Lower leg skin (tissue), 4 donors: ENCODE measurements at regions not wholly inside any gene's neighbourhood (a gene's known extent, or its start where the extent isn't known, plus 50 kb on each side); places are given as distances from the start of the nearest gene placed in this dataset.

ENCODE experiments used
- DNase-seq, 2 donors: peaks; one replicate each; pipeline ENCODE4 v3.0.0-alpha.2; 2019; ENCODE audit warnings: low spot score in 2 of 2
- H3K4me3 ChIP-seq: fragments of 200-600 bp; sonication (generic); 2 replicates; pipeline ENCODE4 v1.5.1; 2017; ENCODE audit warnings: mild to moderate bottlenecking, low read depth; ENCODE audit not compliant: poor library complexity, severe bottlenecking
- CTCF ChIP-seq, 3 donors: fragments of 450-650 bp; IDR thresholded peaks; one replicate each; pipeline ENCODE4 v1.5.1; 2016; ENCODE audit warnings: antibody characterized with exemption in 3 of 3, mild to moderate bottlenecking in 3 of 3, moderate library complexity in 2 of 3
- POLR2A ChIP-seq, 2 donors: fragments of 450-650 bp; IDR thresholded peaks; one replicate each; pipeline ENCODE4 v1.6.1; 2016 to 2017; ENCODE audit warnings: antibody characterized with exemption in 2 of 2, mild to moderate bottlenecking in 1 of 2, moderate library complexity in 1 of 2
- WGBS, 2 donors: methylation state at CpG; one replicate each; pipeline ENCODE4 v1.1.5; 2018; 5-methylcytosine and 5-hydroxymethylcytosine counted together
- intact Hi-C: fragments of 100-400 bp; cut with DNase I; formaldehyde crosslinking; loops from one replicate; pipeline ENCODE4 v1.15.0; 2023; ENCODE audit warnings: low total_unique reads

- DNase-seq: no peak
- intact Hi-C loops: no loop called here
- H3K4me3 ChIP-seq: no peak overlapping the region
- TF ChIP-seq CTCF (IDR thresholded peaks at IDR 0.05) (no peak), POLR2A (IDR thresholded peaks at IDR 0.05) (no peak)
- WGBS, 2 donors: 67% methylated on average over 1 of the region's 1 CpG
Observed at GRCh38 chr1:219278288-219278687, 104.6 kb downstream of the LYPLAL1 start.

GRCh38 chr1:219277304-219278105 is 103.8 kb downstream of the LYPLAL1 start:
- TF ChIP-seq CTCF (IDR thresholded peaks at IDR 0.05): no peak
- TF ChIP-seq POLR2A (IDR thresholded peaks at IDR 0.05): no peak
- intact Hi-C loops: no loop called here
- DNase-seq: no peak
- WGBS, 2 donors: 51 to 70% methylated on average over 2 of the region's 2 CpGs
- H3K4me3 ChIP-seq: no peak overlapping the region

DNA sequence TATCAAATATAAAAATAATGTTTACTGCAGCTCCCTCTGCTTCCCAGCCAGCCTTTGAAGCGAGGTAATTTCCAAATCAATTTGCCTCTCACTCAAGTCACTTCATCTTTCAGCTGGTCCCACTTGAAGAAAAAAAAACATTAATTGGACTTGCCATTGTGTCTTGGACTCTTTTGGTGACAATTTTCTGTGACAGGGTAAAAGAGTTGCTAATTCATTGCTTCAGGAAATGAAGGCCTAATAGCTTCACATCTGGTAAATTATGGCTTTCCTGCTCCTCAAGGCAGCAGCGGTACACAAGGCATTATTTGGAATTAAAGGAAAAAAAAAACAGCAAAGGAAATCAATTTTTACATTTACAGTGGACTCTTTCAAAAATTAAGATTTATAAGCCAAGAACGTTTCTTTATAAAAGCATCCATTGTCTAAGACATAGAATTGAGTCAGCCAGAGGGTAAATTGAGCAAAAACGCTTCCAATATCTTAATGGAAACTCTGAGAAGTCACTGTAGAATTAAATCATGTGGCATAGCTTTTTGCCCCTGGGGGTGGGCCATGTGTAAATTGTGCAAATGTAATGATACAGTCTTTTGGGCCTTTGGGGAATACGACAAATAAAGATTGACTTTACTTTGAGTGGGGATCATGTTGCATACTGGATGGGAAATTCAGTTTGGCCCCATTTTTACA is 102.5 kb downstream of the LYPLAL1 start:
- no peak overlapping the region for H3K4me3 ChIP-seq
- no peak for DNase-seq
- 66 to 73% methylated on average over 5 of the region's 5 CpGs for whole genome bisulfite sequencing, 2 donors
- intact Hi-C loops: no loop called here
- TF ChIP-seq POLR2A (IDR thresholded peaks at IDR 0.05) (no peak), CTCF (IDR thresholded peaks at IDR 0.05) (no peak)

GRCh38 chr1:219273088-219273686 is 99.5 kb downstream of the LYPLAL1 start:
- WGBS, 2 donors: 94 to 96% methylated on average over 3 of the region's 3 CpGs
- intact Hi-C loops: no loop called here
- H3K4me3 ChIP-seq: no peak overlapping the region
- TF ChIP-seq POLR2A (IDR thresholded peaks at IDR 0.05): no peak
- TF ChIP-seq CTCF (IDR thresholded peaks at IDR 0.05): no peak
- no peak for DNase-seq

- intact Hi-C loops: no loop called here
- TF ChIP-seq POLR2A (IDR thresholded peaks at IDR 0.05): no peak
- no peak for TF ChIP-seq CTCF (IDR thresholded peaks at IDR 0.05)
- 54 to 62% methylated on average over 5 of the region's 5 CpGs for WGBS, 2 donors
- DNase-seq: no peak
- H3K4me3 ChIP-seq: no peak overlapping the region
Observed at GRCh38 chr1:219271818-219272535, 98.3 kb downstream of the LYPLAL1 start.
